ENCODE measurements at regions not wholly inside any gene's neighbourhood (a gene's known extent, or its start where the extent isn't known, plus 50 kb on each side); places are given as distances from the start of the nearest gene placed in this dataset.
A peak's percentile ranks its signal among the peaks of the same experiment; 100 is the strongest.
"Not testable (repeated sequence)": the region's sequence is repeated elsewhere in the genome, so short reads cannot be mapped to it uniquely, and the experiment has no call there.

GRCh38 chr5:174503086-174503460 is 221.3 kb upstream of the MSX2 start:
- Mint-ChIP-seq H3K4me3 (no peak overlapping the region), H3K27ac (no peak overlapping the region), H3K36me3 (no peaks in the 10 kb centered on the region), H3K27me3 (ENCODE audit: low read depth in 3 of 3) (peaks cover 0 to 7% (median 6%) of the 10 kb centered on the region in 3 donors), H3K9me3 (peaks cover 2 to 11% (median 6%) of the 10 kb centered on the region in 6 donors), H3K4me1 (no peaks in the 10 kb centered on the region)
- no peak for DNase-seq

- Mint-ChIP-seq H3K27me3 (ENCODE audit: low read depth in 3 of 3) (peaks cover 0 to 7% (median 6%) of the 10 kb centered on the region in 3 donors), H3K4me3 (no peak overlapping the region), H3K27ac (no peak overlapping the region), H3K36me3 (no peaks in the 10 kb centered on the region), H3K9me3 (peaks cover 0 to 8% (median 6%) of the 10 kb centered on the region in 6 donors), H3K4me1 (no peaks in the 10 kb centered on the region)
- DNase-seq: no peak
Observed at GRCh38 chr5:174503461-174504265, 220.7 kb upstream of the MSX2 start.

GRCh38 chr5:174504266-174504726 is 220.1 kb upstream of the MSX2 start:
- no peak overlapping the region for H3K4me3 Mint-ChIP-seq
- H3K27me3 Mint-ChIP-seq (ENCODE audit: low read depth in 3 of 3): peaks cover 0 to 6% (median 5%) of the 10 kb centered on the region in 3 donors
- no peaks in the 10 kb centered on the region for H3K4me1 Mint-ChIP-seq
- H3K36me3 Mint-ChIP-seq: no peaks in the 10 kb centered on the region
- H3K9me3 Mint-ChIP-seq: peaks cover 0 to 7% (median 5%) of the 10 kb centered on the region in 6 donors
- H3K27ac Mint-ChIP-seq: no peak overlapping the region
- DNase-seq: no peak

- Mint-ChIP-seq H3K4me1 (no peaks in the 10 kb centered on the region), H3K9me3 (peaks cover 0 to 3% (median 0%) of the 10 kb centered on the region in 6 donors), H3K36me3 (no peaks in the 10 kb centered on the region), H3K27ac (no peak overlapping the region), H3K4me3 (no peak overlapping the region), H3K27me3 (ENCODE audit: low read depth in 3 of 3) (peaks cover 0 to 6% (median 5%) of the 10 kb centered on the region in 3 donors)
- no peak for DNase-seq
Observed at GRCh38 chr5:174505621-174506020, 218.8 kb upstream of the MSX2 start.

- H3K4me3 Mint-ChIP-seq; H3K27ac Mint-ChIP-seq; H3K27me3 Mint-ChIP-seq (ENCODE audit: low read depth in 3 of 3); DNase-seq; H3K9me3 Mint-ChIP-seq; H3K36me3 Mint-ChIP-seq: not testable (repeated sequence)
- H3K4me1 Mint-ChIP-seq: peaks cover 10 to 12% of the 10 kb centered on the region in 2 donors
Observed at GRCh38 chr5:174510782-174511453, 213.5 kb upstream of the MSX2 start.

- peaks cover 10 to 12% of the 10 kb centered on the region in 2 donors for H3K4me1 Mint-ChIP-seq
- peak overlapping the region in 1 of 5 donors; percentile 9 for H3K4me3 Mint-ChIP-seq
- no peak for DNase-seq
- no peak overlapping the region for H3K27ac Mint-ChIP-seq
- peaks cover 0 to 3% (median 0%) of the 10 kb centered on the region in 6 donors for H3K9me3 Mint-ChIP-seq
- H3K36me3 Mint-ChIP-seq: no peaks in the 10 kb centered on the region
- H3K27me3 Mint-ChIP-seq (ENCODE audit: low read depth in 3 of 3): peaks cover 0 to 2% (median 0%) of the 10 kb centered on the region in 3 donors
Observed at GRCh38 chr5:174511714-174512253, 212.6 kb upstream of the MSX2 start.

- H3K27ac Mint-ChIP-seq: no peak overlapping the region
- H3K36me3 Mint-ChIP-seq: no peaks in the 10 kb centered on the region
- no peaks in the 10 kb centered on the region for H3K9me3 Mint-ChIP-seq
- DNase-seq: no peak
- no peak overlapping the region for H3K4me3 Mint-ChIP-seq
- peaks cover 0 to 2% (median 0%) of the 10 kb centered on the region in 3 donors for H3K27me3 Mint-ChIP-seq (ENCODE audit: low read depth in 3 of 3)
- peaks cover 10 to 12% of the 10 kb centered on the region in 2 donors for H3K4me1 Mint-ChIP-seq
Observed at GRCh38 chr5:174514325-174514724, 210.1 kb upstream of the MSX2 start.

GRCh38 chr5:174514983-174515394 is 209.4 kb upstream of the MSX2 start:
- Mint-ChIP-seq H3K4me3 (no peak overlapping the region), H3K27ac (no peak overlapping the region), H3K36me3 (no peaks in the 10 kb centered on the region), H3K27me3 (ENCODE audit: low read depth in 3 of 3) (peaks cover 0 to 2% (median 0%) of the 10 kb centered on the region in 3 donors), H3K4me1 (peaks cover 10 to 12% of the 10 kb centered on the region in 2 donors), H3K9me3 (no peaks in the 10 kb centered on the region)
- no peak for DNase-seq

- Mint-ChIP-seq H3K27ac (no peak overlapping the region), H3K4me1 (peaks cover 6 to 8% of the 10 kb centered on the region in 2 donors), H3K9me3 (no peaks in the 10 kb centered on the region), H3K4me3 (no peak overlapping the region), H3K36me3 (no peaks in the 10 kb centered on the region), H3K27me3 (ENCODE audit: low read depth in 3 of 3) (peaks cover 0 to 4% (median 3%) of the 10 kb centered on the region in 3 donors)
- DNase-seq: no peak
Observed at GRCh38 chr5:174516741-174517140, 207.6 kb upstream of the MSX2 start.

GRCh38 chr5:174518512-174518911 is 205.9 kb upstream of the MSX2 start:
- Mint-ChIP-seq H3K27ac (no peak overlapping the region), H3K36me3 (no peaks in the 10 kb centered on the region), H3K4me1 (no peaks in the 10 kb centered on the region), H3K9me3 (peaks cover 0 to 2% (median 0%) of the 10 kb centered on the region in 6 donors), H3K4me3 (no peak overlapping the region), H3K27me3 (ENCODE audit: low read depth in 3 of 3) (peaks cover 0 to 7% (median 3%) of the 10 kb centered on the region in 3 donors)
- no peak for DNase-seq

GRCh38 chr5:174520420-174521396 is 203.7 kb upstream of the MSX2 start:
- H3K4me3 Mint-ChIP-seq: no peak overlapping the region
- DNase-seq: no peak
- no peaks in the 10 kb centered on the region for H3K4me1 Mint-ChIP-seq
- H3K27ac Mint-ChIP-seq: no peak overlapping the region
- peaks cover 0 to 2% (median 0%) of the 10 kb centered on the region in 6 donors for H3K9me3 Mint-ChIP-seq
- H3K36me3 Mint-ChIP-seq: no peaks in the 10 kb centered on the region
- peaks cover 0 to 7% (median 3%) of the 10 kb centered on the region in 3 donors for H3K27me3 Mint-ChIP-seq (ENCODE audit: low read depth in 3 of 3)

- no peaks in the 10 kb centered on the region for H3K36me3 Mint-ChIP-seq
- peaks cover 0 to 2% (median 0%) of the 10 kb centered on the region in 6 donors for H3K9me3 Mint-ChIP-seq
- no peak overlapping the region for H3K27ac Mint-ChIP-seq
- DNase-seq: no peak
- no peaks in the 10 kb centered on the region for H3K4me1 Mint-ChIP-seq
- peaks cover 0 to 7% (median 3%) of the 10 kb centered on the region in 3 donors for H3K27me3 Mint-ChIP-seq (ENCODE audit: low read depth in 3 of 3)
- no peak overlapping the region for H3K4me3 Mint-ChIP-seq
Observed at GRCh38 chr5:174521449-174521848, 202.9 kb upstream of the MSX2 start.

Measured in immature natural killer cell (primary cell).